Tibial artery (tissue), 4 donors: ENCODE measurements at regions not wholly inside any gene's neighbourhood (a gene's known extent, or its start where the extent isn't known, plus 50 kb on each side); places are given as distances from the start of the nearest gene placed in this dataset.
"Not testable (repeated sequence)": the region's sequence is repeated elsewhere in the genome, so short reads cannot be mapped to it uniquely, and the experiment has no call there.

Experiments
- DNase-seq, 2 donors: peaks; one replicate each; pipeline ENCODE4 v3.0.0-alpha.2; 2019
- H3K27ac ChIP-seq, 2 donors: fragments of 200-600 bp; sonication (generic) in 1 of 2; 1 replicate in 1 of 2; 2 replicates in 1 of 2; pipeline ENCODE4 v1.5.1; 2018 to 2019; ENCODE audit warnings: mild to moderate bottlenecking in 1 of 2
- H3K27me3 ChIP-seq, 2 donors: fragments of 200-600 bp; sonication (generic) in 1 of 2; one replicate each; pipeline versions ENCODE4 v1.5.1 to v1.6.0; 2016 to 2019
- H3K36me3 ChIP-seq, 3 donors: fragments of 200-600 bp; sonication (generic) in 2 of 3; one replicate each; pipeline ENCODE4 v1.5.1; 2016 to 2019; ENCODE audit warnings: mild to moderate bottlenecking in 2 of 3
- H3K4me1 ChIP-seq, 4 donors: fragments of 200-600 bp; sonication (generic) in 2 of 4; 1 replicate in 3 of 4; 2 replicates in 1 of 4; pipeline ENCODE4 v1.5.1; 2016 to 2019
- H3K4me3 ChIP-seq, 2 donors: fragments of 200-600 bp; sonication (generic) in 1 of 2; 1 replicate in 1 of 2; 2 replicates in 1 of 2; pipeline ENCODE4 v1.5.1; 2018 to 2019; ENCODE audit warnings: mild to moderate bottlenecking in 2 of 2
- H3K9me3 ChIP-seq, 3 donors: fragments of 200-600 bp; sonication (generic) in 1 of 3; one replicate each; pipeline ENCODE4 v1.5.1; 2016 to 2019
- intact Hi-C: fragments of 100-400 bp; cut with DNase I; formaldehyde crosslinking; loops from one replicate; pipeline ENCODE4 v1.15.0; 2023; ENCODE audit warnings: low total_unique reads
- TF ChIP-seq, protein P1 (sequence below), 2 experiments: fragments of 200-600 bp in 1 of 2; fragments of 450-650 bp in 1 of 2; IDR thresholded peaks; one replicate each; pipeline ENCODE4 v1.5.1; 2017 to 2019; ENCODE audit warnings: antibody characterized with exemption in 2 of 2, mild to moderate bottlenecking in 1 of 2, moderate library complexity in 1 of 2

DNA sequence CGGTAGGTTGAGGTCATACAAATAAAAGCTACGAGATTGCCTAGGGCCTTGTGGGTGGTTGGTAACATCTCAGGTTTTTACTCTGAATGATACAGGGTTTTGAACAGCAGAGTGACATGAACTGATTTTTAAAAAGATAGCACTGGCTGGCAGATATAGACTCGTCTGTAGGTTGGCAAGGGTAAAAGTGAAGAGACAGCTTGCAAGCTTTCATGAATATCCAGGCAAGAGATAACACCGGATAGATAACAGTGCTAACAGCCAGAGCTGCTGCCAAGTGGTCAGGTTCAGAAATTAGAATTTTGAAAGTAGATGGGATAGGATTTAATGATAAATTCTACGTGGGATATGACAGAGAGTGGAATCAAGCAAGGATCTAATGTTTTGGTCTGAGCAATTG is 299.7 kb upstream of the AADAT start:
- no peaks in the 10 kb centered on the region for H3K36me3 ChIP-seq
- no peaks in the 10 kb centered on the region for H3K4me1 ChIP-seq
- no peak for DNase-seq
- no peaks in the 10 kb centered on the region for H3K27me3 ChIP-seq
- intact Hi-C loops, result no loop called here
- TF ChIP-seq, protein P1, sequence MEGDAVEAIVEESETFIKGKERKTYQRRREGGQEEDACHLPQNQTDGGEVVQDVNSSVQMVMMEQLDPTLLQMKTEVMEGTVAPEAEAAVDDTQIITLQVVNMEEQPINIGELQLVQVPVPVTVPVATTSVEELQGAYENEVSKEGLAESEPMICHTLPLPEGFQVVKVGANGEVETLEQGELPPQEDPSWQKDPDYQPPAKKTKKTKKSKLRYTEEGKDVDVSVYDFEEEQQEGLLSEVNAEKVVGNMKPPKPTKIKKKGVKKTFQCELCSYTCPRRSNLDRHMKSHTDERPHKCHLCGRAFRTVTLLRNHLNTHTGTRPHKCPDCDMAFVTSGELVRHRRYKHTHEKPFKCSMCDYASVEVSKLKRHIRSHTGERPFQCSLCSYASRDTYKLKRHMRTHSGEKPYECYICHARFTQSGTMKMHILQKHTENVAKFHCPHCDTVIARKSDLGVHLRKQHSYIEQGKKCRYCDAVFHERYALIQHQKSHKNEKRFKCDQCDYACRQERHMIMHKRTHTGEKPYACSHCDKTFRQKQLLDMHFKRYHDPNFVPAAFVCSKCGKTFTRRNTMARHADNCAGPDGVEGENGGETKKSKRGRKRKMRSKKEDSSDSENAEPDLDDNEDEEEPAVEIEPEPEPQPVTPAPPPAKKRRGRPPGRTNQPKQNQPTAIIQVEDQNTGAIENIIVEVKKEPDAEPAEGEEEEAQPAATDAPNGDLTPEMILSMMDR (IDR thresholded peaks at IDR 0.05), result no peak
- H3K27ac ChIP-seq, result no peak overlapping the region
- no peaks in the 10 kb centered on the region for H3K9me3 ChIP-seq
- H3K4me3 ChIP-seq, result no peak overlapping the region

DNA sequence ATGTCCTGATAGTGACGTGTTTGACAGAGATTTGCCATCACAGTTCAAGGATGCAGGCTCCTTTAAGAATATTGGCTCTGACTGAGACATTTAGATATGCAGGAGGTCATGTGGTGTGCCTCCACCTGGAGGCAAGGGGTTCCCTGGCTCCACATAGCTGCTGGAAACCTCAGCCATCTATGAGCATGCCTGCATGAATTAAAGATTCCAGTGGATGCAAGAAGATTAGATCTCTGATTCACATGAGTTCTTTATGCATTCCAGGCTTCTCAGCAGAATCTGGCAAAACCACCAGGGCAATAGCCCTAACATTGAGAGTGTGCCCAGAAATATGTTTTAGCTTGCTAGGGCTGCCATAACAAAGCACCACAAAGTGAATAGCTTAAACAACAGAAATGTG is 298.5 kb upstream of the AADAT start:
- Histone ChIP-seq H3K4me1 (no peaks in the 10 kb centered on the region), H3K27ac (no peak overlapping the region), H3K4me3 (no peak overlapping the region), H3K9me3 (no peaks in the 10 kb centered on the region), H3K36me3 (no peaks in the 10 kb centered on the region), H3K27me3 (no peaks in the 10 kb centered on the region)
- intact Hi-C loops, result no loop called here
- DNase-seq, result no peak
- TF ChIP-seq, protein P1 (IDR thresholded peaks at IDR 0.05), result no peak

DNA sequence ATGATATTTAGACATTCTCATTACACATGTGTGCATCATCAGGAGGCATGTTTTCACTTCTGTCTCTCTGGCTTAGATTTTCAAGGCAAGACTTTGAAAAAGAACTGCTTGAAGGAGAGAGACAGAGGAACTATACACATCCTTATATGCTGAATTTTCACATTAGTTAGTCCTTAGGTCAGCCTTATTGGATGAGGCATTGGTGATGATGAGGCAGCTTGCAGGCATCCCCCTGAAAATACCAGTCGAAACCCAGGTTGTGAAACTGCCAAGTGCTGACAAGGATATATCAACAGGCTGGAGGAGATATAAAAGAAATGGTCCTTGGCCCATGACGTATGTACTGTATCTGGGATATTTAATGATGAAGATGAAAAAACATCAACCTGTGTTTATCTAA is 297.2 kb upstream of the AADAT start:
- Histone ChIP-seq H3K27ac (no peak overlapping the region), H3K4me3 (no peak overlapping the region), H3K4me1 (no peaks in the 10 kb centered on the region), H3K27me3 (no peaks in the 10 kb centered on the region), H3K9me3 (no peaks in the 10 kb centered on the region), H3K36me3 (no peaks in the 10 kb centered on the region)
- DNase-seq, result no peak
- TF ChIP-seq, protein P1 (IDR thresholded peaks at IDR 0.05), result no peak
- intact Hi-C loops, result no loop called here

DNA sequence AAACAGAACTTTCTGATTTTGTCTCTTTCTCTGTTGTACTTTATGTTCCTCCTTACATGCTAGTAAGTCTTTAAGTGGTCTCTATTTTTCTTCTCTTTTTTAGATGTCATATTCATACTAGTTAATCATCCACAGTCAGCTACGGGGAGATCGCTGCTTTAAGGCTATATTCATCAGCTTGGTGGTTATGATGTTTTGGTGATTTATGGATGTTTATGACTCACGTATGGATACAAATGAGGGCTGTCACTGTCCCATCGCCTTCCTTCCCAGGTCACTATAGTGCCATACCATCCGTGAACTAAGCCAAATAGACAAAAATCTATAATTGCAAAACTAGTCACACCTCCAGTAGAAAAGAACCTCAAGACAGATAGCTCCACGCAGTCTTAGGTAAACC is 296.8 kb upstream of the AADAT start:
- Histone ChIP-seq H3K9me3 (no peaks in the 10 kb centered on the region), H3K4me1 (no peaks in the 10 kb centered on the region), H3K27ac (no peak overlapping the region), H3K4me3 (no peak overlapping the region), H3K36me3 (no peaks in the 10 kb centered on the region), H3K27me3 (no peaks in the 10 kb centered on the region)
- TF ChIP-seq, protein P1 (IDR thresholded peaks at IDR 0.05), result no peak
- DNase-seq, result no peak
- intact Hi-C loops, result no loop called here

DNA sequence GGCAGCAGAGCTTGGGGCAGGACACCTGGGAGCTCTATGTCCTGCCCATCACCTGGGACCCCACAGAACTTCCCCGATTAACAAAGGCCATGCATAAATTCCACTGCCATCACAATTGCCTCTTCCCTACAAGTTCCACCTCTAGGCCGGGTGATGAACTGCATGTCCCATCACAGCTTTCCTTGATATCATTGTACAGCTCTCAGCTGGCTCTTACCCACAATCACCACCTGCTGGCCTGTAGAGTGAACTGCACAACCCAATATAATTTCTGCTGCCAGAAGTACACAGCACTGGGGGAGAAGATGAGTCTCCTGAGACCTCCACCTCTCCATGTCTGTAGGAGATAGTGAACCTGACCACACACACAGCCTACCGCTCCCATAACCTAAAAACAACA is 285.0 kb upstream of the AADAT start:
- Histone ChIP-seq H3K4me1 (no peaks in the 10 kb centered on the region), H3K27ac (no peak overlapping the region), H3K4me3 (no peak overlapping the region), H3K36me3 (no peaks in the 10 kb centered on the region), H3K27me3 (no peaks in the 10 kb centered on the region), H3K9me3 (peaks cover 0 to 11% (median 10%) of the 10 kb centered on the region in 3 donors)
- TF ChIP-seq, protein P1 (IDR thresholded peaks at IDR 0.05), result no peak
- intact Hi-C loops, result no loop called here
- no peak for DNase-seq

DNA sequence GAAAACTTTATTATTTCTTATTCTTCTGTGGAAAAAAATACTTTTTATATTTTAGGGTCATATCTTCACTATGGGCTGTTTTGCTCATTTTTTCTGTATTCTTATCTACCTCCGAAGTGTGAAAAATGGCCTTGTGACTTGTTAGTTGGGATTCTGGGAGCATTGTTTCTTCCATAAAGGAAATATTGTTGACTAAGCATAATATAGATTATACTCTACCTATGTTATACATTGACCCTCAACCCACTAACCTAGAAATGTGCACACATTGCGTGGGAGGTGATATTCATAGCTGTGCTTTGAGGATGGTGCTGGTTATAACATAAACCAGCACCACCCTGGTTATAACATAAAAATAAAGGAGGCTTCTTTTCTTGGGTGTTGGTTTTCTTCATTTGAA is 259.2 kb upstream of the AADAT start:
- no peak overlapping the region for H3K4me3 ChIP-seq
- no peaks in the 10 kb centered on the region for H3K4me1 ChIP-seq
- H3K36me3 ChIP-seq, result no peaks in the 10 kb centered on the region
- no peaks in the 10 kb centered on the region for H3K27me3 ChIP-seq
- TF ChIP-seq, protein P1 (IDR thresholded peaks at IDR 0.05), result no peak
- no peak overlapping the region for H3K27ac ChIP-seq
- H3K9me3 ChIP-seq, result no peaks in the 10 kb centered on the region
- DNase-seq, result no peak
- intact Hi-C loops, result no loop called here

DNA sequence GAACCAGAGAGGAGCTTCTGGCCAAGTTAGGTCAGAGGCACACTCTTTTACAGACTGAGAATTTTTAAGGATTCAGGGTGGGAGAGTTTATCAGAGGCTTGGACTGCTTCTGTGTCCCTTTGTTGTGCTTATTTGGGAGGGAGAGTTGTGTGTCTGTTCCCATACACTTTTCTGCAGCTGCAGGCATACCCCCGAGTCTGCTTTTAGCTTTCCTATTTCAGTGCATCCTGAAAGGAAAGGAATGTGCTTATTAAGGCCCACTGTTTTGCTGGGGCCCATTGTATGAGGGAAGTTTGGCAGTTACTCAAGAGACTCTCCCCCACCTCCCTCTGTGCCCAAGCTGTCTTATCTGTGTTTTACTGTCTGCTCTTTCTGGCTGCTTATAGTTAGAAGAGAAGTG is 257.4 kb upstream of the AADAT start:
- intact Hi-C loops, H3K4me3 ChIP-seq: not testable (repeated sequence)

More for the DNA sequence above, 257.4 kb upstream of the AADAT start:
- H3K27me3 ChIP-seq, DNase-seq, H3K36me3 ChIP-seq, H3K27ac ChIP-seq, H3K9me3 ChIP-seq, H3K4me1 ChIP-seq: not testable (repeated sequence)
